ENCODE measurements at regions not wholly inside any gene's neighbourhood (a gene's known extent, or its start where the extent isn't known, plus 50 kb on each side); places are given as distances from the start of the nearest gene placed in this dataset.

- DNase-seq: no peak
These were observed 102.0 kb downstream of the RMI2 start for GRCh38 chr16:11447272-11447671.

DNA sequence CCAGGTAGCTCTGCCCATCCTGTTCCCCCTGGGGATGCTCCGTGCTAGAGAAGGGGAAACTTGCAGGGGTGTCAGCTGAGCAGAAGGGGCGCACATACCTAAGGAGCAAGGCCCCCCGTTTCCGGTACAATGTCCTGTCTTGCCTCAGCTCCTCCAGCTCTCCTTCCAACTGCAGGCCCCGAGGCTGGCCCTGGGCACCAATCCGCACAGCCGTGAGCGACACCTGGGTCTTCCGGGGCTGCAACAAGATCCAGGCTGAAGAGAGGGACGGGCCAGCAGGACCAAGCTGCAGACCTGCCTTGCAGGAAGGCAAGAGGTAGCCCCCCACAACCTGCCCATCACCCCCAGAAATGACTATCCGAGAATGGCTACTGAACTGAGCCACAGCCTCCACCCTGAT, 102.6 kb downstream of the RMI2 start:
- DNase-seq: no peak

GRCh38 chr16:11448796-11449416, 103.6 kb downstream of the RMI2 start:
- no peak for DNase-seq

DNA sequence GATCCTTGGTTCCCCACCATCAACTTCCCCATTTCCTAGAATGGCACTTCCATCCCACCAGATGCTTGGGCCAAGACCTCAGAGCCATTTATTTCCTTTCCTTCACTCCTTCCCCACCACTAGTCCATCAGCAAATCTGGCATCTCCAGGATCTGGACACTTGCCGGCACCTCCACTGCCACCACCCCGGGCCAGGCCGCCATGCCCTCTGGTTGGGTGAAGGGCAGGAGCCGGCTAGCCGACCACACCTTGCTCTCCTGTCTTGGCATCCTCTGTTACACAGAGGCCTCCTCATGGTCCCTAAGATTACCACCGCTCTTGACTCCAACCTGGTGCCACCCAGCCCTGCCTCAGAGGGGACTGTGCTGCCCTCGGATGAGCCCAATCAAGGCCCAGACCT, 104.5 kb downstream of the RMI2 start:
- DNase-seq: no peak

- DNase-seq: no peak
These were observed 104.9 kb downstream of the RMI2 start for GRCh38 chr16:11450136-11450535.

GRCh38 chr16:11452298-11452697, 107.0 kb downstream of the RMI2 start:
- DNase-seq: no peak

DNA sequence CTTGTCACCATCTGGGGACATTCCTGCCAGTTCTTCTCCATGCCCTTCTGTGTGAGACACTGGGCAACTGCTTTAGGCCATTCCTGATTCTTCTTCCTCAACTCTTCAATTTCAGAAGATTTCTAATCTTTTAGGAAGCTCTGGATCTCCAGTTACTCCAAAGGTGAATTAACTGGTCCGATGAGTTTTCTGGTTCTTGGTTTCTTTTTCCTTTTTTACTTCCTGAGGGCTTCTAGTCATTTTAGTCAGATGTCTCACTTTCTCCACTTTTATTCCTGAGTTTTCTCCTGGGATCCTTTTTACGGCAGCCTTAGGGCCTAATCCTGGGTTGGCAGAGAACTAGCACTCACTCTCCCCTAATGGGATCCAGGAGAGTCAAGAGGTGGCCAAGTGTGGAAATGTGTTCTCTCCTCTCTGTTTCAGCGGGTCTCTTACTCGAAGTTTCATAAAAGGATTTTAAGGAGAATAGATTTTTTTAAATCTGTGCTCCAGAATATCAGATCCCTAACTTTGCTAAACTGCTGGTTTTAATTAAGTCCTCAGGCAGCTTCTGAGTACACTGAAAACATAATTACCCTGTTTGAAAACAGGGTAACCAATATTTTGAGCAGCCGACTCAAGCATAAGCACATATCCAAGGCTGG, 107.6 kb downstream of the RMI2 start:
- no peak for DNase-seq

GRCh38 chr16:11456741-11457140, 111.5 kb downstream of the RMI2 start:
- DNase-seq: no peak

- no peak for DNase-seq
These were observed 114.5 kb downstream of the RMI2 start for GRCh38 chr16:11459722-11460121.

DNA sequence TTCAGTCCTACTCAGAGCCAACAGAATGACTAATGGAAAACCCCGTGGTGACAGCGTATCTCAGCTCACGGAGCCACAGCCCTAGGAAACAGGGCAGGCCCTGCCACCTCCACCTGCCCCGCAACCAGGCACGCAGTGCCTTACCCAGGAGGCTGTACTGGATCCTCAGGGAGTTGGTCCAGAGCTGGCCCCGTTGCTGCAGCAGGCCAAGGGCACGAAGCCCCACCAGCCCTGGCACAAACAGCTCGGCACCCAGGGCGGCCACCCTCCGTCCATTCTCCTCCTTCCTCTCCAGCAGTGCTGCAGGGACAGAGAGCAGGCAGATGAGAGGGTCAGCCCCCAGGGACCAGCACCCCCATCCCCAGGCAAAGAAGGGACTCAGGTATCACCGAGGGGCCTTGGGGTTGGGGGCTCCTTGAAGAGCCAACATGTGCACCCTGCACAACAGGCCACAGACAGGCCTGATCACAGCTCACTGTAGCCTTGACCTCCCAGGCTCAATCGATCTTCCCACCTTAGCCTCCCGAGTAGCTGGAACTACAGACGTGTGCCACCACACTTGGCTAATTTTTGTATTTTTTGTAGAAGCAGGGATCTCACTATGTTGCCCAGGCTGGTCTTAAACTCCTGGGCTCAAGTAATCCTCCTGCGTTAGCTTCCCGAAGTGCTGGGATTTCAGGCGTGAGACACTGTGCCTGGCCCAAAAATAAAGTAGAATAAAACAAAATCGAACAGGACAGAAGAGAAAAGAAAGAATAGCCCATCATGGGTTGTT, 115.7 kb downstream of the RMI2 start:
- no peak for DNase-seq

DNA sequence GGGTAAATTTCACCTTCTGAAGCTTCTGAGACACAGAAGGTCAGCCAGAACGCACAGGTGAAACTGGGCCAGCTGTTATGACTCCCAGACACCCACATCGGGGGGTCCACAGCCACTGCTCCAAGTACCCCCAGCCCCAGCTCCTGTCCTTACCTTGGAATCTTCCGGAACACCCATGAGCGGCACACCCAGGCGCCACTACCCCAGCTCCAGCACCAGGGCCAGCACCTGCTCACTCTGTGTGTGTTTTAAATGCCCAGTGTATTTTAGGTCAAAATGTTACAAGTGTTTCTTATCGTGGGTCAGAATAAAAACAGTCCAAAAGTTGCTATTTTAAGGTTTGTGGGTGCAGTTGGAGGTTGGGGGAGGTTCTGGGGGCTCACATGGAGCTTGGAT, 116.3 kb downstream of the RMI2 start:
- no peak for DNase-seq

- DNase-seq: no peak
These were observed 116.8 kb downstream of the RMI2 start for GRCh38 chr16:11462036-11462435.

DNA sequence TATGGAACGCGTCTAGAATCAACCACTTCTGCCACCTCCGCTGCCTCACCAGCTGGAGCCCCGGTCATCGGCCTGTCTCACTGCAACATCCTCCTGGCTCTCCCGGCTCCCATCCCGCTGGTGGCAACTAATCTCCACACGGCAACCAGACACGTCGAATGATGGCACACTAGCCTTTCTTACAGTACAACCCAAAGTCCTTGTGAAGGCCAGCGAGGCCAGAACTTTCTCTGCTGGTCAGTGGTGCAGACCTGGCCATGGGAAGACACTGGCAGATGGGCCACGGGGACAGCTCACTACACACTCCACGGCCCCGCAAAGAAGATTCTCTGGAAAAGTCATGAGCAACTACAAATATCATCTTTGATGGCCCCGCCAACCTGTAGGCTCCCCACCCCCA, 117.6 kb downstream of the RMI2 start:
- no peak for DNase-seq

GRCh38 chr16:11464241-11464640, 119.0 kb downstream of the RMI2 start:
- no peak for DNase-seq

- DNase-seq: no peak
These were observed 120.4 kb downstream of the RMI2 start for GRCh38 chr16:11465675-11466074.

GRCh38 chr16:11470676-11471415, 115.9 kb downstream of the LITAF start:
- DNase-seq: no peak

- DNase-seq: no peak
These were observed 115.2 kb downstream of the LITAF start for GRCh38 chr16:11471548-11471947.

DNA sequence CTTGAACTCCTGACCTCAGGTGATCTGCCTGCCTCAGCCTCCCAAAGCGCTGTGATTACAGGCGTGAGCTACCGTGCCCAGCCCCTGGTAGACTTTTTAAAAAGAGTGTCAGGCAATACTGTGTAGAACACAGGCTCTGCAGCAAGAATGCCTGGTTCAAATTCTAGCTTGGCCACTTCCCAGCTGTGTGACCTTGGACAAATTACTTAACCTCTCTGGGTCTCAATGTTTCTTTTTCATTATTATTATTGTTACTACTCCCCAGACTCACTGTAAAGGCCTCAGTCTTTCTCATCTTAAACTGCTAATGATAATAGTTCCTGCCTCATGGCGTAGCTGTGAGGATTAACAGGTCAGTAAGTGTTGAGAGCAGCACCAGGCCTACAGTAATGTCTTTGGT, 114.3 kb downstream of the LITAF start:
- DNase-seq: no peak

- DNase-seq: no peak
These were observed 113.9 kb downstream of the LITAF start for GRCh38 chr16:11472851-11473250.

- no peak for DNase-seq
These were observed 113.0 kb downstream of the LITAF start for GRCh38 chr16:11473728-11474127.

GRCh38 chr16:11474617-11475291, 112.0 kb downstream of the LITAF start:
- no peak for DNase-seq

DNA sequence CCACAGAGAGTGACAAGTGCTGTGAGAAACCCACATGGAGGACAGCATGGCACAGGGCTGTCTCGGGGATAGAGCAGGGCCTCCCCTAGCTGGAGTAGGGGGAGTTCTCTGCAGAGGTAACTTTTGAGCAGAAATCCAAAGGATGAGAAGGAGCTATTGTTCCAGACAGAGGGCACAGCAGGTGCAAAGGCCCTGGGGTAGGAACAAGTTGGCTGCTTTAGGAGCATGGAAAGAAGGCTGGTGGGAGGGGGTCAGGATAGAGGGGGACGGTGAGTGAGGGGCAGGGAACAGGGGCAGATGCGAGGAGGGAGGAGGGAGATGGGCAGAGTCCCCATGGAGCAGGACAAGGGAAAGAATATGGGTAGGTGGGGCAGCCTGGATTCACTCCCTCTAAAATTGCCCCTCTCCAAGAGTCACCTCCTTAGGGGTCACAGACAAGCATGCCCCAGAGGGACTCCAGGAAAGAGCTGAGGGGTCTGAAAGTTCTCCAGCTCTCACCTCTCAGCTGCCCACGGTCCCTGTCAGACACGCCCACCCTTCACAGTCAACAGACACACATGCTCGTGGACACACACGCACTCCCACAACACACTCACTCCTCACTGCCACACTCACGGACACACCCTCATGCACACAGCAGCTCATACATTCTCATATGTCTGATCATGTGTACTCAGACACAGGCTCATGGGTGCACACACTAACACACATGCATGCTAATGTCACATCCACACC, 110.7 kb downstream of the LITAF start:
- no peak for DNase-seq
